ENCODE measurements at regions not wholly inside any gene's neighbourhood (a gene's known extent, or its start where the extent isn't known, plus 50 kb on each side); places are given as distances from the start of the nearest gene placed in this dataset.

DNA sequence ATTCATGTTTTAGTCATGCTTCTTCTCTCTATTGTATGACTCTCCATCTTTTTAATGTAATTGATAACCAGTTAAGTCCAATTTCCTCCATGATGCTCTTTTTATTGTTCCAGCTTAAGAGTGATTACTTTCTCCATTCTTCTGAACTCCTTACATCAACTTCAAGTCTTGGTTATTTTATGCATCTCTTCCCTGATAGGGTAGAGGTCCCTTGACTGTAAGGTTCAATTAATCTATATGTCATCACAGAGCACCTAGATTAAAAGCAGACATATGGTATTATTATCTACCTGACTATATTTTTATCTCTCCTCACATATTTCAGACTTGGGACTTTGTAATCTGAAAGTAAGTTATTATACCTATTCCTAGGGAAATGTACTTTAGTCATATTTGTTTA is 853.1 kb downstream of the REEP3 start:
- TF ChIP-seq, protein P1, sequence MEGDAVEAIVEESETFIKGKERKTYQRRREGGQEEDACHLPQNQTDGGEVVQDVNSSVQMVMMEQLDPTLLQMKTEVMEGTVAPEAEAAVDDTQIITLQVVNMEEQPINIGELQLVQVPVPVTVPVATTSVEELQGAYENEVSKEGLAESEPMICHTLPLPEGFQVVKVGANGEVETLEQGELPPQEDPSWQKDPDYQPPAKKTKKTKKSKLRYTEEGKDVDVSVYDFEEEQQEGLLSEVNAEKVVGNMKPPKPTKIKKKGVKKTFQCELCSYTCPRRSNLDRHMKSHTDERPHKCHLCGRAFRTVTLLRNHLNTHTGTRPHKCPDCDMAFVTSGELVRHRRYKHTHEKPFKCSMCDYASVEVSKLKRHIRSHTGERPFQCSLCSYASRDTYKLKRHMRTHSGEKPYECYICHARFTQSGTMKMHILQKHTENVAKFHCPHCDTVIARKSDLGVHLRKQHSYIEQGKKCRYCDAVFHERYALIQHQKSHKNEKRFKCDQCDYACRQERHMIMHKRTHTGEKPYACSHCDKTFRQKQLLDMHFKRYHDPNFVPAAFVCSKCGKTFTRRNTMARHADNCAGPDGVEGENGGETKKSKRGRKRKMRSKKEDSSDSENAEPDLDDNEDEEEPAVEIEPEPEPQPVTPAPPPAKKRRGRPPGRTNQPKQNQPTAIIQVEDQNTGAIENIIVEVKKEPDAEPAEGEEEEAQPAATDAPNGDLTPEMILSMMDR (IDR thresholded peaks at IDR 0.05) = no peak
- no peak for TF ChIP-seq POLR2AphosphoS5 (IDR thresholded peaks at IDR 0.05)
